ENCODE measurements at regions not wholly inside any gene's neighbourhood (a gene's known extent, or its start where the extent isn't known, plus 50 kb on each side); places are given as distances from the start of the nearest gene placed in this dataset.

GRCh38 chr9:87029905-87030304, 82.6 kb upstream of the GAS1 start:
- Histone ChIP-seq H3K4me3 (ENCODE audit: insufficient read depth, low read length) (no peak overlapping the region), H2AFZ (ENCODE audit: low read length) (peak overlapping the region; percentile 37), H3K27ac (ENCODE audit: low read depth, low read length) (no peak overlapping the region), H3K79me2 (ENCODE audit: insufficient read depth, low read length) (no peaks in the 10 kb centered on the region), H4K20me1 (ENCODE audit: insufficient read depth, low read length) (no peaks in the 10 kb centered on the region), H3K9me3 (ENCODE audit: low read depth, low read length) (no peaks in the 10 kb centered on the region), H3K4me1 (ENCODE audit: insufficient read depth, low read length) (no peaks in the 10 kb centered on the region), H3K4me2 (ENCODE audit: insufficient read depth, low read length) (no peak overlapping the region), H3K27me3 (ENCODE audit: insufficient read depth, low read length) (no peaks in the 10 kb centered on the region), H3K36me3 (ENCODE audit: insufficient read depth, low read length) (no peaks in the 10 kb centered on the region)
- DNase-seq (ENCODE audit: insufficient read length, low spot score, missing footprints) = no peak
- TF ChIP-seq CTCF (IDR thresholded peaks at IDR 0.05; ENCODE audit: extremely low read depth, low read depth, low read length) = no peak

- no peak for DNase-seq (ENCODE audit: insufficient read length, low spot score, missing footprints)
- no peak overlapping the region for H3K27ac ChIP-seq (ENCODE audit: low read depth, low read length)
- no peak overlapping the region for H3K4me3 ChIP-seq (ENCODE audit: insufficient read depth, low read length)
- H4K20me1 ChIP-seq (ENCODE audit: insufficient read depth, low read length) = no peaks in the 10 kb centered on the region
- H2AFZ ChIP-seq (ENCODE audit: low read length) = no peak overlapping the region
- H3K36me3 ChIP-seq (ENCODE audit: insufficient read depth, low read length) = no peaks in the 10 kb centered on the region
- no peaks in the 10 kb centered on the region for H3K27me3 ChIP-seq (ENCODE audit: insufficient read depth, low read length)
- no peak overlapping the region for H3K4me2 ChIP-seq (ENCODE audit: insufficient read depth, low read length)
- no peaks in the 10 kb centered on the region for H3K79me2 ChIP-seq (ENCODE audit: insufficient read depth, low read length)
- no peaks in the 10 kb centered on the region for H3K9me3 ChIP-seq (ENCODE audit: low read depth, low read length)
- no peak for TF ChIP-seq CTCF (IDR thresholded peaks at IDR 0.05; ENCODE audit: extremely low read depth, low read depth, low read length)
- H3K4me1 ChIP-seq (ENCODE audit: insufficient read depth, low read length) = no peaks in the 10 kb centered on the region
Observed at GRCh38 chr9:87034841-87035240, 87.5 kb upstream of the GAS1 start.

DNA sequence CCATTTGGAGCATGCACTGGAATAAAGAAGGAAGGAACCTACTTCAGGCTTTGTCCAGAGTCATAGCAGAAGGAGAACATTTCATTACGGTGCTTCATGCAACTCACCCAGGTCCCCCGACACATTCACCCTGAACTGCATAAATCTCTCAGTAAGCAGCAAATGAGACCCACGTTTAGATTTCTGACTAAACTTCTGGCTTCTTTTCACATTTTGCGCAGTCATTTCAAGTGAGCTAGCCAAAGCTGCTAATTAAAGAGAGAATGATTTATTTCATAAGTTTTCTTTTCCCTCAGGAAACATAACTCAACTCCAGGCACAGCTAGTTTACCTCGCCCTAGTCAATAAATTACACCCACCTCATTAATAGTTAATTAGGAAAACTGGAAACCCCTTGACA, 88.6 kb upstream of the GAS1 start:
- Histone ChIP-seq H3K4me1 (ENCODE audit: insufficient read depth, low read length) (no peaks in the 10 kb centered on the region), H3K79me2 (ENCODE audit: insufficient read depth, low read length) (no peaks in the 10 kb centered on the region), H4K20me1 (ENCODE audit: insufficient read depth, low read length) (no peaks in the 10 kb centered on the region), H3K27me3 (ENCODE audit: insufficient read depth, low read length) (no peaks in the 10 kb centered on the region), H3K27ac (ENCODE audit: low read depth, low read length) (no peak overlapping the region), H3K4me2 (ENCODE audit: insufficient read depth, low read length) (no peak overlapping the region), H3K4me3 (ENCODE audit: insufficient read depth, low read length) (no peak overlapping the region), H3K9me3 (ENCODE audit: low read depth, low read length) (peaks cover 2% of the 10 kb centered on the region), H2AFZ (ENCODE audit: low read length) (no peak overlapping the region), H3K36me3 (ENCODE audit: insufficient read depth, low read length) (no peaks in the 10 kb centered on the region)
- DNase-seq (ENCODE audit: insufficient read length, low spot score, missing footprints) = no peak
- no peak for TF ChIP-seq CTCF (IDR thresholded peaks at IDR 0.05; ENCODE audit: extremely low read depth, low read depth, low read length)

DNA sequence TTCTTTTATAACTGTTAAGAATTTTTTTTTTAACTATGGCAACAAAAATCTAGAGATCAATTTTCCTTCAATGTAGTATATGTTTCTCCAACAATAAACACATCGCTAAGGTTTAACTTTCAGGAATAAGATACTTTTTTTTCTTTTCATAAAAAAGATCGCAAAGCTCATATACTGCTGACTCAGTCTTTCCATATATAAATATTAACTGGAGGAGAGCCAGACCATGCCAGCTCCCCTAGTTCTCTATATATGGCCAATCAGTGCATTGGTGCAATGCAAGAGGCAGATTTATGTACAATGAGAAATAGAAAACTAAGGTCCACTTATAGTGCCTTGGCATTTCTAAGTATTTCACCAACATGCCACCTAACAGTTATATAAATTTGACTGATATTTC, 89.2 kb upstream of the GAS1 start:
- H3K4me1 ChIP-seq (ENCODE audit: insufficient read depth, low read length) = no peaks in the 10 kb centered on the region
- H3K79me2 ChIP-seq (ENCODE audit: insufficient read depth, low read length) = no peaks in the 10 kb centered on the region
- no peak for DNase-seq (ENCODE audit: insufficient read length, low spot score, missing footprints)
- H3K4me3 ChIP-seq (ENCODE audit: insufficient read depth, low read length) = no peak overlapping the region
- H3K27ac ChIP-seq (ENCODE audit: low read depth, low read length) = no peak overlapping the region
- H3K9me3 ChIP-seq (ENCODE audit: low read depth, low read length) = peaks cover 2% of the 10 kb centered on the region
- H2AFZ ChIP-seq (ENCODE audit: low read length) = no peak overlapping the region
- H3K27me3 ChIP-seq (ENCODE audit: insufficient read depth, low read length) = no peaks in the 10 kb centered on the region
- no peaks in the 10 kb centered on the region for H3K36me3 ChIP-seq (ENCODE audit: insufficient read depth, low read length)
- H4K20me1 ChIP-seq (ENCODE audit: insufficient read depth, low read length) = no peaks in the 10 kb centered on the region
- no peak for TF ChIP-seq CTCF (IDR thresholded peaks at IDR 0.05; ENCODE audit: extremely low read depth, low read depth, low read length)
- H3K4me2 ChIP-seq (ENCODE audit: insufficient read depth, low read length) = no peak overlapping the region

All from osteoblast (primary cell).